A204.1 (cell line): ENCODE measurements at regions not wholly inside any gene's neighbourhood (a gene's known extent, or its start where the extent isn't known, plus 50 kb on each side); places are given as distances from the start of the nearest gene placed in this dataset.

ENCODE experiments used
- FAIRE-seq: peaks from 2 replicates; lab custom pipeline; 2012; peaks lifted over from hg19 to GRCh38; lab: Jason Lieb, UNC

- FAIRE-seq: no peak
Measured at GRCh38 chr7:16001477-16001876, 315.0 kb upstream of the MEOX2 start.

GRCh38 chr7:15998617-15999016 lies 312.1 kb upstream of the MEOX2 start:
- FAIRE-seq: peak; percentile 68

- FAIRE-seq: no peak
Measured at GRCh38 chr7:15995027-15995426, 308.5 kb upstream of the MEOX2 start.

DNA sequence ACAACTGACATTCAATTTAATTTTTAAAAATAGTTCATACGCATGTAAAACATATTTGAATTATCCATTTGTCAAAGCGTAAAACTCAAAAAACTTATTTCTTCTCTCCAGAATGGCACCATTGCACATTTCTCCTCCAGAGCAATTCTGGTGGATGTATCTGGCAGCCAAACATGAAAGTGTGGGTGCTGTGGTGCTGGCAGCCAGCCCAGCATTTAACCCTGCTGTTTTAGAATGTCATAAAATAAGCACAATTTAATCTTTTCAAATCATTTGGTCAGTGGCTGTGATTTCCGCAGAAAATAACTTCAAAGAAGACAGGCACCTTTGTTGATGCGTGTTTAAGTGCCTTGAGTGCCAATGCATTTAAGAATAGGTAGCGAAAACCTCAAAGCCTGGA lies 302.7 kb upstream of the MEOX2 start:
- no peak for FAIRE-seq

GRCh38 chr7:15985587-15986384 lies 299.3 kb upstream of the MEOX2 start:
- FAIRE-seq: no peak

- FAIRE-seq: no peak
Measured at GRCh38 chr7:15977663-15978062, 291.2 kb upstream of the MEOX2 start.

DNA sequence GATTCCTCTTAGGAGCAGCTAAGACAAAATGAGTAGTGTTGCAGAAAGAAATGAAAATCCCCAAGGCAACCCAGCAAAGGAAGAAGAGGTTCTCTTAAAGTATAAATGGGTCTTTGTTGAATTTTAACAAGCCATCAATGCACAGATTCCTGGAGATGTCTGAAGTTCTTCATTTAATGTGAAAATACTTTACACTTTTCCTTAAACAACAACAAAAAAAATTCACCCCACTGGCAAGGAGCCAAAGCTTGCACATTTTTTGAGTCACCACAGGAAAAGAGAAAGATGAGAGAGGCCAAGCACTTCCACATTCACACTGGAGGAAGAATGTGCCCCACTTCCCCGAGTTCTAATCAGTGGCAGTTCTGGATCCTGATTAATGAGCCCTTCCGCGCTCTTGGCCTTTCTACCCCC lies 286.4 kb upstream of the MEOX2 start:
- FAIRE-seq: no peak

DNA sequence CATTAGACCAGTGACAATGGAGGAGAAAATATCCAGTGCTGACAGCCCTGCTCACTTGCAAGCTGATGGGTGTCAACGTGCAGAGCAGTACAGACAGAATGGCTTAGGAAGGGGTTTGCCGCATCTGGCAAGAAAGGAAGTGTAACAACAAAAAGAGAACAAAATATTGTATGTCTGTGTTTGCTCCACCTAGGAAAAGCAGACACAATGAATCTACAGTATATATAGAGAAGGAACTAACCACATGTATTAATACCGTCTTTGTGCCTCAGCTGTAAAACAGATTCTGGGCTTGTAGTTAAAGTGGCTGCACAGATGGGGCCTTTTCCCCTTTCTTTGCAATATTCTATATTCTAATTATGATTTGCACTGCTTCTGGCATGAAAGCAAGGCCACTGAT lies 281.1 kb upstream of the MEOX2 start:
- FAIRE-seq: no peak

DNA sequence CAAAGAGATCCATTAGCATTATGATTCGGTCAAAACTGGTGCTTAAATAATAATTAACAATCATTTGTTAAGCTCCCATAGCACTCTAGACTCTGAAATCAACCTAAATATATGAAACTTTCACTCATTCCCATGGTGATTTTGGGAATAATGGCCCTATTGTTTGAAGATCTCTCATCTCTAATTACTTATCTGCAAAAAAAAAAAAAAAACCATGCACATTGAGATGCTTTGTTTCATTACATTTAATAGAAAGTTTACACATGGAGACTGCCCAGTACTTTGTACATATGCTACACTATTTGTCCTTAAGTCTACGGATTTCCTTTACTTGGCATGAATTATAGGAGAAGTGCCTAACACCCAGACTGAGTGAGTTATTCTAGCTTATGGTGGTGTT lies 280.6 kb upstream of the MEOX2 start:
- no peak for FAIRE-seq

DNA sequence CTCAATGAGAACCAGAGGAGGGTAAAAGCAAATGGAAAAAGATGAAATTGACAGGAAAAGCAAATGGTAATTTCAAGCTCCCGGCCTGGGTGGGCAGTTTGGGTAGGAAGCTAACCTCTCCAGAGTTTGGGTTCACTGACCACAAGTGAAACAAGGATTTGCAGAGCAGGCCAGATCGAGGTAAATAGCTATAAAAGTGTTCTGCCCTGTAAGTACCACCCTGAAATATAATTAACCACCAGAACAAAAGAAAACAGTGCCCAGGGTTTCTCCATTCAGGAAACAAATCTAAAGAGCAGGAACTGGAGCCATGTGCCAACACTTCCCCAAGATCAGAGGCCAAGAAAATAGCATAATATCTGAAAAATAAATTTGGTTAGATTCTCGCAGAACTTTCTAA lies 276.7 kb upstream of the MEOX2 start:
- no peak for FAIRE-seq

- FAIRE-seq: no peak
Measured at GRCh38 chr7:15954671-15955354, 268.3 kb upstream of the MEOX2 start.

DNA sequence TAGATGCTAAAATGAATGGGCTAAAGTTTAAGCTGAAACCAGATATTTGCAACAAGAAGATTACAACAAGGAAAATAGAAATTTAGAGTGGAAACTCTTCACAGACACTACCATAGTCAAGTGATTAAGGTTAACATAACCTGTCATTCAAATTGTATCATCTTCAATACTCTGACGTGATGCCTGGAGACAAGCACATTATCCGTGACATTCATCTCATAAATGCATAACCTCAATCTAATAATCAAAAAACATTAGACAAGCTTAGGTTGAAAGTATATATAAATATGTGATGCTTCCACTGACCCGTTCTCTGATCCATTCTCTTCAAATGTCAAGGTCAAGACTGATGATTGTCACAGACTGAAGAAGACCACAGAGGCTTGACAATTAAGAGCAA lies 263.8 kb upstream of the MEOX2 start:
- no peak for FAIRE-seq

DNA sequence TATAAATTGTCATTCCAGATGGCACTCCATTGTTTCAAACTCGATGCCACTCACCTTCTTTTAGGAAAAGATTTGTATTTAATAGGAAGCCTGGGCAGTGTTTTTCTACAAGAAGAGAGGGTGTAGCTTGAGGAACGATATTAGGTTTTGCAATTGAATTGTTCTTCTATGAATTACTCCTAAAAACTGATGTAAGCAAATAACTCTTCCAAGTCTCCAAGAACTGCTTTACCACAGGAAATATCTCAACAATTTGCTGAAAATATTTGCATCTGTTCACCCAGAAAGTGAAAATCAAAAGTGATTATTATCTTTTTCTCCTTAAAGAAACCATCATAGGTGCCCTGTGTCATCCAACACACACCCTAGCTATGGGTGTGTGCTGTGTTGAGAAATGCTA lies 261.3 kb upstream of the MEOX2 start:
- FAIRE-seq: no peak

DNA sequence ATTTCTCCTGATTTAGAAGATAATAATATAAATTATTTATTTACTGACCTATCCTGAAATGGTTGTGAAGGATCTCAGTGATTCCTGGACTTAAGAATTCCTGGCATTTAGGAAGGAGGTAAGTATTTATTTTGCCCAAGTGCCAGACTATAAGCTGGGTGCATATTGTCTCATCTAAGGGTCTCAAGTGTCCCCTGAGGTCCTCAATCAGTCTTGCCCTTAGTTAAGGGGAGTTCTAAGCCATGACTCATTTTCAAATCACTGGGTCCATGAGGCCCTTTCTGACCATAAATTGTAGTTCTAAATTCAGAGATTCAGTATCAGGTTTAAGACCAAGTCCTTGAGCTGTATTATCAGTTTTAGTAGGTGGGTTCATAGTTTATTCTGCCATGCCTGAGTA lies 251.6 kb upstream of the MEOX2 start:
- FAIRE-seq: no peak

DNA sequence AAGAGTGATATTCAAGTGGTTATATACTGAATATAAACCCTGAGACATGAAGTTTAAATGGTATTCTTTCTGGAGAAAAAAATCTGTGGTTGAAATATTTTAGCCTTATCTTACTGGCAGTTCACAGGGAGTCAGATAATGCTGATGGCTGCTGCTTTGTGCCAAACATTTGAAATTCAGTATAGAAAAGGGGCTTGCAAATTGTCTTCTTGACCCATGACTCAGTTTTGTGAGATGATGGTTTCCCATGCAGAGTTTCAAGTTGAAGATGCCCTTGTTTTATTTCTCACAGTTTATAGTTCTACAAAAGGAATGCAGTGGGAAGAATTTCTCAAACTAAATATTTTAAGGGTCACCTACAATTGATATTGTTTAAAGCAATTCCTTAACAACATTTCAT lies 251.1 kb upstream of the MEOX2 start:
- FAIRE-seq: no peak

- no peak for FAIRE-seq
Measured at GRCh38 chr7:15936991-15937390, 250.5 kb upstream of the MEOX2 start.

DNA sequence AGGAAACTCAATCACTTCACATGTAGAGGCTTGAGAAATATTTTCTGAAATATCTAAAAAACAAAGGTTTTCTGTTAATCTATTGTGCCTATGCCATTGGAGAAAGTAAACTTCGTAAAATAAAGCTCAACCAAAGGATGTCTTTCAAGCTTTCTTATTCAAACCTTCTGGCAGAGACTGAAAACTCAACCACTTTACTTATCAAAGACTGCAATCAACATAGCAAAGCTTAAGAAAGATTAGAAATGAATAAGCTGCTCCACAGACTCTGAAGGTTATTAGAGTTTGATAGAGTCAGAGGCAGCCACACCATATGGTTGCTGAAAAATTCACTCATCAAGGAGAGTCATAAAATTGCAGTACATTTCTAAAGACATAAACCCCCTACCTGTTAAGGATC lies 245.8 kb upstream of the MEOX2 start:
- no peak for FAIRE-seq

- FAIRE-seq: no peak
Measured at GRCh38 chr7:15929411-15929810, 242.9 kb upstream of the MEOX2 start.

GRCh38 chr7:15925608-15926007 lies 239.1 kb upstream of the MEOX2 start:
- no peak for FAIRE-seq

DNA sequence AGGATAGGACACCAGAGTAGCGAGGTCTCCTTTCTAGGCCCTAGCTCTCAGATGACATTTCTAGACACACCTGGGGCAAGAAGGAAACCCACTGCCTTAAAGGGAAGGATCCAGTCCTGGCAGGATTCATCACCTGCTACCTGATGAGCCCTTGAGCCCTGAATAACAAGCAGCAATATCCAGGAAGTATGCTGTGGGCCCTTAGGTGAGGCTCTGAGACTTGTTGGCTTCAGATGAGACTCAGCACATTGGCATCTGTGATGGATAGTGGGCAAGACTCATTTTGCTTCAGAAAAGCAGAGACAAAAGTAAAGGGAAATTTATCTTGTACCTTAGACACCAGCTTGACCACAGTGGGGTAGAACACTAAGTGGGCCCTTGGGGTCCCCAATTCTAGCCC lies 238.4 kb upstream of the MEOX2 start:
- no peak for FAIRE-seq

DNA sequence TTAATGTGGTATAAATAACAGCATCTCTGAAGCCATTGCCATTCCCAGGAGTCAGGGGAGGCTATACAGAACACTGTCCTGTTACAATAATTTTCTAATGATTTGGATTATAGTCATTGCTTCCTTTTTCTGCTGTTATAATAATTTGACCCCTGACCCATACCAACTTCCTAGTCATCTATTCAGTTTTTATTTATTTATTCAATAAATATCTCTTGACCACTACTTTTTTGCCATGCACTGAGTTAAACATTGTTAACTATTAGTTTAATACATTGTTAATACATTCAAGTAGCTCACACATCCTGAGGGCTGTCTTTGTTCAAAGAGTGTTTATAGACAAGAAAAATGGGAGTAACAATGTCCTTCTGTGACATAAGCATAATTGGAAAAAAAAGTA lies 235.5 kb upstream of the MEOX2 start:
- FAIRE-seq: no peak

- FAIRE-seq: no peak
Measured at GRCh38 chr7:15921576-15921975, 235.1 kb upstream of the MEOX2 start.

DNA sequence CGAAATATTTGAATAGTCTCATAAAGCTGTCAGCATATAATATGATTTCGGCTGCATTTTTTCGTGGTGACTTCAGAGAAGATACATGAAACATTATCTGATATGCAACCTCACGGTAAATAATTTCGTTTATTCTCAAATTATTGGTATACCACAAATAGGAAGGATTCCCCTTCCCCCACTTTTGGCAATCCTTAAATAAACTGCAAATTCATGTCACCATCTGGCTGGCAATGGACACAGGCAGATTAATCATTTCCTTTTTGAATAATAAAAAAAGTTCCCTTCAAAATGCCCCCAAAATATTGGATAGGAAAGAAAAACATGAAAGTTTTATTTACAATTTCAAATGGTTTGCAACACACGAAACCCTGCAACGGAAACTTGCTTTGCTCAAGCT lies 234.5 kb upstream of the MEOX2 start:
- FAIRE-seq: no peak
